GM12878 (cell line): ENCODE measurements at regions not wholly inside any gene's neighbourhood (a gene's known extent, or its start where the extent isn't known, plus 50 kb on each side); places are given as distances from the start of the nearest gene placed in this dataset.

Experiments
- ATAC-seq: fragments of 200-7000 bp; cut with Tn5 transposase; 3 replicates; pipeline ENCODE4 v1.9.1; 2020; ENCODE audit warnings: mild to moderate bottlenecking, moderate library complexity
- BruUV-seq: library from RNA; stranded (reverse); fragments of 400-500 nt; replicated peaks from 2 replicates; lab custom pipeline; 2021; lab: Mats Ljungman, UMichigan
- CTCF ChIA-PET: fragments of 300-600 bp; sonication (Branson Sonifier 250); formaldehyde crosslinking; extraction: SDS; loops from one replicate; lab custom pipeline; 2021; ENCODE audit warnings: inconsistent platforms; lab: Yijun Ruan, JAX
- POLR2A ChIA-PET: fragments of 350-600 bp; formaldehyde crosslinking; extraction: SDS; loops from one replicate; lab custom pipeline; 2021; ENCODE audit warnings: inconsistent platforms; lab: Charles Lee
- RAD21 ChIA-PET: fragments of 300-600 bp; sonication (Branson Sonifier 250); formaldehyde crosslinking; loops from one replicate; lab custom pipeline; 2023; ENCODE audit warnings: antibody characterized with exemption; ENCODE audit not compliant: unreplicated experiment; lab: Charles Lee
- SMC1A ChIA-PET: fragments of 300-600 bp; sonication (Branson Sonifier 250); formaldehyde crosslinking; loops from one replicate; lab custom pipeline; 2023; ENCODE audit not compliant: unreplicated experiment, uncharacterized antibody; lab: Charles Lee
- DNase-seq: peaks from one replicate; pipeline ENCODE4 v3.0.0-alpha.2; 2011; ENCODE audit warnings: low read depth, low spot score
- FAIRE-seq: peaks from 3 replicates; lab custom pipeline; 2011; peaks lifted over from hg19 to GRCh38; lab: Jason Lieb, UNC
- H2AFZ ChIP-seq: 2 replicates; pipeline ENCODE4 v1.6.0; 2011; ENCODE audit warnings: low read depth, low read length, control low read depth; ENCODE audit not compliant: control insufficient read depth
- H3K27ac ChIP-seq: 2 replicates; pipeline ENCODE4 v1.5.1; 2011; ENCODE audit warnings: control low read depth; ENCODE audit not compliant: control insufficient read depth, insufficient read depth
- H3K27me3 ChIP-seq, 2 experiments: replicated peaks in 1 of 2; 2 replicates each; pipeline versions ENCODE4 v1.6.0 to v1.6.1; 2011; ENCODE audit warnings: low read length in 1 of 2; ENCODE audit not compliant: control insufficient read depth in 2 of 2, insufficient read depth in 2 of 2
- H3K36me3 ChIP-seq, 2 experiments: 2 replicates each; pipeline ENCODE4 v1.5.1; 2011; ENCODE audit warnings: low read length in 1 of 2; ENCODE audit not compliant: control insufficient read depth in 2 of 2, insufficient read depth in 2 of 2
- H3K4me1 ChIP-seq: 2 replicates; pipeline ENCODE4 v1.6.1; 2011; ENCODE audit warnings: mild to moderate bottlenecking, low read length, moderate library complexity, mixed read lengths; ENCODE audit not compliant: control insufficient read depth, insufficient read depth
- H3K4me2 ChIP-seq: 2 replicates; pipeline ENCODE4 v1.6.0; 2011; ENCODE audit warnings: control low read depth; ENCODE audit not compliant: control insufficient read depth, insufficient read depth
- H3K4me3 ChIP-seq: fragments of 200-600 bp; sonication (generic); 2 replicates; pipeline ENCODE4 v1.5.1; 2016
- H3K79me2 ChIP-seq: 2 replicates; pipeline ENCODE4 v1.6.0; 2011; ENCODE audit warnings: low read length; ENCODE audit not compliant: control insufficient read depth, insufficient read depth
- H3K9ac ChIP-seq: 2 replicates; pipeline ENCODE4 v1.8.0; 2011; ENCODE audit warnings: low read length, control low read depth, mixed read lengths; ENCODE audit not compliant: control insufficient read depth, insufficient read depth
- H3K9me3 ChIP-seq: replicated peaks from 3 replicates; pipeline ENCODE4 v1.5.1; 2011; ENCODE audit warnings: mild to moderate bottlenecking, low read length; ENCODE audit not compliant: control insufficient read depth, insufficient read depth
- H4K20me1 ChIP-seq: 2 replicates; pipeline ENCODE4 v1.6.0; 2011; ENCODE audit not compliant: control insufficient read depth, insufficient read depth
- CEBPB ChIP-seq, 2 experiments: fragments of 150-350 bp in 1 of 2; IDR thresholded peaks; 2 replicates each; pipeline ENCODE4 v1.6.1; 2012 to 2014; ENCODE audit warnings: low read depth in 2 of 2, low read length in 2 of 2, borderline replicate concordance in 1 of 2, inconsistent platforms in 1 of 2
- CTCF ChIP-seq, 3 experiments: IDR thresholded peaks in 2 of 3; conservative IDR thresholded peaks in 1 of 3; 2 replicates each; pipeline ENCODE4 v1.5.1; 2011; ENCODE audit warnings: low read depth in 3 of 3, low read length in 3 of 3, mild to moderate bottlenecking in 3 of 3, control low read depth in 2 of 3, moderate library complexity in 2 of 3, inconsistent platforms in 1 of 3, mixed read lengths in 1 of 3; ENCODE audit not compliant: control insufficient read depth in 2 of 3, insufficient read depth in 1 of 3; ENCODE audit errors: extremely low read depth in 1 of 3
- SP1 ChIP-seq: IDR thresholded peaks from one replicate; pipeline ENCODE4 v1.6.1; 2011; ENCODE audit warnings: low read depth, low read length
- SUZ12 ChIP-seq: fragments of 200-600 bp; sonication (generic); IDR thresholded peaks from one replicate; pipeline ENCODE4 v1.6.1; 2018; ENCODE audit warnings: antibody characterized with exemption, mild to moderate bottlenecking; ENCODE audit not compliant: unreplicated experiment
- WGBS: methylation state at CpG from one replicate; pipeline ENCODE4 v1.1.6; 2016; ENCODE audit warnings: low lambda C conversion rate; ENCODE audit not compliant: insufficient replicate concordance, insufficient coverage; ENCODE audit errors: missing lambda C conversion rate; 5-methylcytosine and 5-hydroxymethylcytosine counted together
- in situ Hi-C: fragments of 300-500 bp; cut with MboI; formaldehyde crosslinking; loops from 9 replicates; pipeline ENCODE4 v1.14.3; 2018; ENCODE audit warnings: mixed read lengths
- intact Hi-C: fragments of 100-400 bp; cut with micrococcal nuclease; formaldehyde crosslinking; loops from one replicate; pipeline ENCODE4 v1.14.2; 2022; ENCODE audit not compliant: unreplicated experiment
- TF ChIP-seq, protein P1 (sequence below): fragments of 450-650 bp; IDR thresholded peaks from 2 replicates; pipeline ENCODE4 v1.6.1; 2016; ENCODE audit warnings: mild to moderate bottlenecking

DNA sequence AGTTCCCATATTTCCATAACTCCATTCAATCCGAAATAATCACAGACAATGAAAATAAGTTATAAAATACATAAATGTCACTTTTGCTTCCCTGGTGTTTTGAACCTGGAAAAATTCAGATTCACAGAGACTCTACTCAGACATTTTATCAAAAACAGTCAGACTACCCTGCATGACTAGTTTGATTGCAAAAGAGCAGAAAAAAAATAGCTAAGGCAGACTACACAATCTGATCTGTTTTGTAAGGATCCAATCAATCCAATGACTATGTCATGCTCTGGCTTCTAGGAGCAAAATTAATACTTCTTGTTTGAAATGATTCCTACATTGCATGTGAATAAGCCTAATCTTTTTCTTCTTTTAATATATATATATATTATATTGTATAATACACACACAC, 1262.6 kb downstream of the EFNA5 start:
- ChIA-PET SMC1A (interaction anchor here (0.7 kb wide), 1 partner anchor 1938 kb away, joined by 3 read pairs; no protein-coding TSS in a partner anchor), POLR2A (no interaction called here), RAD21 (no interaction called here), CTCF (no interaction called here)
- no TSS peak for BruUV-seq
- Histone ChIP-seq H3K36me3 (no peaks in the 10 kb centered on the region), H3K4me3 (no peak overlapping the region), H3K27me3 (no peaks in the 10 kb centered on the region), H3K79me2 (no peaks in the 10 kb centered on the region), H3K4me2 (no peak overlapping the region), H3K9me3 (no peaks in the 10 kb centered on the region), H4K20me1 (no peaks in the 10 kb centered on the region), H3K4me1 (no peaks in the 10 kb centered on the region), H3K9ac (no peak overlapping the region), H2AFZ (no peak overlapping the region), H3K27ac (no peak overlapping the region)
- 0% methylated on average over 1 of the region's 1 CpG for WGBS
- intact Hi-C loops = no loop called here
- in situ Hi-C loops = no loop called here
- ATAC-seq (no peak), FAIRE-seq (no peak), DNase-seq (no peak)
- TF ChIP-seq SUZ12 (no peak), CEBPB (IDR thresholded peaks at IDR 0.05; ENCODE audit: borderline replicate concordance in 1 of 2, low read depth in 2 of 2, low read length in 2 of 2) (no peak), SP1 (no peak), CTCF (IDR thresholded peaks at IDR 0.05 in 2 of 3, conservative IDR thresholded peaks at IDR 0.05 in 1 of 3; ENCODE audit: control insufficient read depth in 2 of 3, extremely low read depth in 1 of 3, insufficient read depth in 1 of 3, low read depth in 3 of 3, low read length in 3 of 3) (no peak)
- TF ChIP-seq, protein P1, sequence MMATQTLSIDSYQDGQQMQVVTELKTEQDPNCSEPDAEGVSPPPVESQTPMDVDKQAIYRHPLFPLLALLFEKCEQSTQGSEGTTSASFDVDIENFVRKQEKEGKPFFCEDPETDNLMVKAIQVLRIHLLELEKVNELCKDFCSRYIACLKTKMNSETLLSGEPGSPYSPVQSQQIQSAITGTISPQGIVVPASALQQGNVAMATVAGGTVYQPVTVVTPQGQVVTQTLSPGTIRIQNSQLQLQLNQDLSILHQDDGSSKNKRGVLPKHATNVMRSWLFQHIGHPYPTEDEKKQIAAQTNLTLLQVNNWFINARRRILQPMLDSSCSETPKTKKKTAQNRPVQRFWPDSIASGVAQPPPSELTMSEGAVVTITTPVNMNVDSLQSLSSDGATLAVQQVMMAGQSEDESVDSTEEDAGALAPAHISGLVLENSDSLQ = no peak
